ENCODE measurements at regions not wholly inside any gene's neighbourhood (a gene's known extent, or its start where the extent isn't known, plus 50 kb on each side); places are given as distances from the start of the nearest gene placed in this dataset.

- no peak for TF ChIP-seq CTCF (IDR thresholded peaks at IDR 0.05; ENCODE audit: low read depth, low read length, poor library complexity, severe bottlenecking)
- no peak for TF ChIP-seq EZH2phosphoT487 (IDR thresholded peaks at IDR 0.05; ENCODE audit: borderline replicate concordance, low read length)
Measured at GRCh38 chr22:48919851-48920589, 907.7 kb downstream of the BRD1 start.
